ENCODE measurements at regions not wholly inside any gene's neighbourhood (a gene's known extent, or its start where the extent isn't known, plus 50 kb on each side); places are given as distances from the start of the nearest gene placed in this dataset.

DNA sequence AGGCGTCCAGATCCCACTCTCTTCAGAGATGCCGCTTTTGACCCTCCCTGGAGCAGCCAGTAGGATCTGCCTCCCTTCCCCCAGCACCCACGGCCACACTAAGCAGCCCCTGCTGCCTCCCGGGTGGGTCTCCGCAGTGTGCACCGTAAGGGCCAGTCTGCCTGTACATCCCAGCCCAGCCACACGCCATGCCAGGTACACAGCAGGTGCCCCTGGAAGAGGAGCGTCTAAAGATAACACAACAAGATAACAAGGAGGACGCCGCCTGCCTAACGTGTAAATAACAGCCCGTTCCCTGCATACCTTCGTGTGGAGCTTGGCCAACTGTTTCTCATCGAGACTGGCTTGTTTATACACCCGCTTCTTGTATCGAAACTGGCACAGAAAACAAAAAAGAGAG, 139.4 kb downstream of the SHANK2 start:
- H3K9ac ChIP-seq (ENCODE audit: low read length), result no peak overlapping the region
- DNase-seq (ENCODE audit: low read depth), result no peak
- no peaks in the 10 kb centered on the region for H3K4me1 ChIP-seq (ENCODE audit: insufficient read depth, low read length)
- no peak overlapping the region for H3K4me3 ChIP-seq (ENCODE audit: insufficient read depth, low read depth, low read length)
- H3K4me2 ChIP-seq (ENCODE audit: low read length), result no peak overlapping the region
- no peaks in the 10 kb centered on the region for H3K79me2 ChIP-seq (ENCODE audit: insufficient read depth, low read length)
- no peak overlapping the region for H3K27ac ChIP-seq (ENCODE audit: low read depth, low read length)
- no peak for FAIRE-seq
- TF ChIP-seq, protein P1, sequence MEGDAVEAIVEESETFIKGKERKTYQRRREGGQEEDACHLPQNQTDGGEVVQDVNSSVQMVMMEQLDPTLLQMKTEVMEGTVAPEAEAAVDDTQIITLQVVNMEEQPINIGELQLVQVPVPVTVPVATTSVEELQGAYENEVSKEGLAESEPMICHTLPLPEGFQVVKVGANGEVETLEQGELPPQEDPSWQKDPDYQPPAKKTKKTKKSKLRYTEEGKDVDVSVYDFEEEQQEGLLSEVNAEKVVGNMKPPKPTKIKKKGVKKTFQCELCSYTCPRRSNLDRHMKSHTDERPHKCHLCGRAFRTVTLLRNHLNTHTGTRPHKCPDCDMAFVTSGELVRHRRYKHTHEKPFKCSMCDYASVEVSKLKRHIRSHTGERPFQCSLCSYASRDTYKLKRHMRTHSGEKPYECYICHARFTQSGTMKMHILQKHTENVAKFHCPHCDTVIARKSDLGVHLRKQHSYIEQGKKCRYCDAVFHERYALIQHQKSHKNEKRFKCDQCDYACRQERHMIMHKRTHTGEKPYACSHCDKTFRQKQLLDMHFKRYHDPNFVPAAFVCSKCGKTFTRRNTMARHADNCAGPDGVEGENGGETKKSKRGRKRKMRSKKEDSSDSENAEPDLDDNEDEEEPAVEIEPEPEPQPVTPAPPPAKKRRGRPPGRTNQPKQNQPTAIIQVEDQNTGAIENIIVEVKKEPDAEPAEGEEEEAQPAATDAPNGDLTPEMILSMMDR (IDR thresholded peaks at IDR 0.05; ENCODE audit: insufficient read depth, low read depth, low read length), result no peak
- TF ChIP-seq EZH2 (IDR thresholded peaks at IDR 0.05; ENCODE audit: insufficient read depth, low read length), result no peak
- no peak overlapping the region for H3K4me3 Mint-ChIP-seq (ENCODE audit: unreplicated experiment)
- no peak overlapping the region for H3K27ac Mint-ChIP-seq (ENCODE audit: unreplicated experiment)
- H3K9me3 ChIP-seq (ENCODE audit: insufficient read depth, low read depth, low read length), result no peaks in the 10 kb centered on the region
- H3K36me3 Mint-ChIP-seq (ENCODE audit: low read depth, unreplicated experiment), result no peaks in the 10 kb centered on the region
- H2AFZ ChIP-seq (ENCODE audit: low read depth, low read length), result no peak overlapping the region
- H3K27me3 Mint-ChIP-seq (ENCODE audit: low read depth, unreplicated experiment), result peaks cover 32% of the 10 kb centered on the region
- H4K20me1 ChIP-seq (ENCODE audit: insufficient read depth, low read length), result no peaks in the 10 kb centered on the region
- peaks cover 8% of the 10 kb centered on the region for H3K4me1 Mint-ChIP-seq (ENCODE audit: low read depth, unreplicated experiment)
- no peaks in the 10 kb centered on the region for H3K9me3 Mint-ChIP-seq (ENCODE audit: unreplicated experiment)
- H3K36me3 ChIP-seq (ENCODE audit: insufficient read depth, low read length), result no peaks in the 10 kb centered on the region
- H3K27me3 ChIP-seq (ENCODE audit: insufficient read depth, low read length), result no peaks in the 10 kb centered on the region

DNA sequence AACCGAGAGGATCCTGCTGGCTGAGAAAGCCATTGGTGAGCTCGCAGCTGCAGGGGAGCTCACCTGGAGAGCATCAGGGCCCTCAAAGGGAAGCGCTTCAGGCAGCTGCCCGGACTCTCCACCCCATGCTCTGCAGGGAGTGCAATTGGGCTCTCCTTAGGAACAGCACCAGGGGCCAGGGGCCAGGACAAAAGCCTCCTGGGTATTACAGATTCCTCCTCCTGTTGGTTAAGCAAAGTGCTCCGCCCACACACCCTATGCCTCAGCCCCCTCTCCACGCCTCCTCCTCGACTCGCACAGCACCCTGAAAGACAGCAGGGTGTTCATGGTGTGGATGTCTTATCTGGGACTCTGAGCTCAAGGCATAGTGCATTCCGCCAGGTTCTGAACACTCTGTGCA, 139.9 kb downstream of the SHANK2 start:
- no peak overlapping the region for H3K9ac ChIP-seq (ENCODE audit: low read length)
- FAIRE-seq (no peak), DNase-seq (ENCODE audit: low read depth) (no peak)
- peaks cover 3% of the 10 kb centered on the region for H3K36me3 Mint-ChIP-seq (ENCODE audit: low read depth, unreplicated experiment)
- H3K27me3 ChIP-seq (ENCODE audit: insufficient read depth, low read length), result no peaks in the 10 kb centered on the region
- no peaks in the 10 kb centered on the region for H3K36me3 ChIP-seq (ENCODE audit: insufficient read depth, low read length)
- no peak overlapping the region for H3K4me3 Mint-ChIP-seq (ENCODE audit: unreplicated experiment)
- H3K4me3 ChIP-seq (ENCODE audit: insufficient read depth, low read depth, low read length), result no peak overlapping the region
- no peak for TF ChIP-seq EZH2 (IDR thresholded peaks at IDR 0.05; ENCODE audit: insufficient read depth, low read length)
- TF ChIP-seq, protein P1 (IDR thresholded peaks at IDR 0.05; ENCODE audit: insufficient read depth, low read depth, low read length), result no peak
- no peak overlapping the region for H3K4me2 ChIP-seq (ENCODE audit: low read length)
- H3K4me1 ChIP-seq (ENCODE audit: insufficient read depth, low read length), result no peaks in the 10 kb centered on the region
- no peak overlapping the region for H3K27ac Mint-ChIP-seq (ENCODE audit: unreplicated experiment)
- H3K9me3 Mint-ChIP-seq (ENCODE audit: unreplicated experiment), result no peaks in the 10 kb centered on the region
- H3K27ac ChIP-seq (ENCODE audit: low read depth, low read length), result no peak overlapping the region
- H3K9me3 ChIP-seq (ENCODE audit: insufficient read depth, low read depth, low read length), result no peaks in the 10 kb centered on the region
- H3K27me3 Mint-ChIP-seq (ENCODE audit: low read depth, unreplicated experiment), result peaks cover 35% of the 10 kb centered on the region
- no peaks in the 10 kb centered on the region for H3K79me2 ChIP-seq (ENCODE audit: insufficient read depth, low read length)
- H4K20me1 ChIP-seq (ENCODE audit: insufficient read depth, low read length), result no peaks in the 10 kb centered on the region
- H2AFZ ChIP-seq (ENCODE audit: low read depth, low read length), result no peak overlapping the region
- H3K4me1 Mint-ChIP-seq (ENCODE audit: low read depth, unreplicated experiment), result peaks cover 6% of the 10 kb centered on the region

DNA sequence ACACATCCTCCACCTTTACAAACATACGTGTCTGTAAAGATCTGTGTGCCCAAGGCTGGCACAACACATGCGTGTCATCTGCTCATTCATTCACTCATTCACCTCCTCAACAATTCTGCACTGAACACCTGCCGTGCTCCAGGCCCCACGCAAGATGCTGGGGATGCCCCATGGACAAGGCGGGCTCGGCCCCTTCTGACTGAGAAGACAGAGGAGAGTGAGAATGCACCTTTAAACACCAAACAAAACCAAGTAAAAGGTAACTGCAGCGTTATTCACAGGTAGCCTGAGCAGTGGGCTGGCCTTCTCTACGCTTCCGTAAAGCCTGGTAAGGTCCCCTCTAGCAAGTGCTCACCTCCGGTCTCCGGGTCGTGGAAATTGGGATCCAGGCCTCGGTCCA, 142.8 kb downstream of the SHANK2 start:
- H3K4me1 ChIP-seq (ENCODE audit: insufficient read depth, low read length), result no peaks in the 10 kb centered on the region
- FAIRE-seq, result no peak

More for the DNA sequence above, 142.8 kb downstream of the SHANK2 start:
- H3K27me3 Mint-ChIP-seq (ENCODE audit: low read depth, unreplicated experiment), result peaks cover 43% of the 10 kb centered on the region
- H3K36me3 Mint-ChIP-seq (ENCODE audit: low read depth, unreplicated experiment), result peaks cover 3% of the 10 kb centered on the region
- H3K36me3 ChIP-seq (ENCODE audit: insufficient read depth, low read length), result no peaks in the 10 kb centered on the region
- no peaks in the 10 kb centered on the region for H3K9me3 Mint-ChIP-seq (ENCODE audit: unreplicated experiment)
- no peaks in the 10 kb centered on the region for H3K4me1 Mint-ChIP-seq (ENCODE audit: low read depth, unreplicated experiment)
- H3K27me3 ChIP-seq (ENCODE audit: insufficient read depth, low read length), result no peaks in the 10 kb centered on the region
- no peak for DNase-seq (ENCODE audit: low read depth)
- no peak overlapping the region for H3K4me3 Mint-ChIP-seq (ENCODE audit: unreplicated experiment)
- no peak overlapping the region for H3K9ac ChIP-seq (ENCODE audit: low read length)
- no peak overlapping the region for H3K27ac ChIP-seq (ENCODE audit: low read depth, low read length)
- no peak overlapping the region for H2AFZ ChIP-seq (ENCODE audit: low read depth, low read length)
- H4K20me1 ChIP-seq (ENCODE audit: insufficient read depth, low read length), result no peaks in the 10 kb centered on the region
- TF ChIP-seq EZH2 (IDR thresholded peaks at IDR 0.05; ENCODE audit: insufficient read depth, low read length), result no peak
- TF ChIP-seq, protein P1 (IDR thresholded peaks at IDR 0.05; ENCODE audit: insufficient read depth, low read depth, low read length), result no peak
- H3K27ac Mint-ChIP-seq (ENCODE audit: unreplicated experiment), result no peak overlapping the region
- H3K4me2 ChIP-seq (ENCODE audit: low read length), result no peak overlapping the region
- no peak overlapping the region for H3K4me3 ChIP-seq (ENCODE audit: insufficient read depth, low read depth, low read length)
- H3K79me2 ChIP-seq (ENCODE audit: insufficient read depth, low read length), result no peaks in the 10 kb centered on the region
- H3K9me3 ChIP-seq (ENCODE audit: insufficient read depth, low read depth, low read length), result no peaks in the 10 kb centered on the region
